Esophagus mucosa (tissue), 1 donor: ENCODE measurements at regions not wholly inside any gene's neighbourhood (a gene's known extent, or its start where the extent isn't known, plus 50 kb on each side); places are given as distances from the start of the nearest gene placed in this dataset.
"Not testable (repeated sequence)": the region's sequence is repeated elsewhere in the genome, so short reads cannot be mapped to it uniquely, and the experiment has no call there.

Experiments
- ATAC-seq: fragments of 200-7000 bp; cut with Tn5 transposase; one replicate; pipeline ENCODE4 v1.9.1; 2020
- donor health status: DM: yes; HTN: yes; CAD: no.

- ATAC-seq, result no peak
Observed at GRCh38 chr2:241984271-241984655, 114.7 kb downstream of the RTP5 start.

GRCh38 chr2:241984658-241985057 lies 115.1 kb downstream of the RTP5 start:
- no peak for ATAC-seq

GRCh38 chr2:241985161-241985985 lies 115.8 kb downstream of the RTP5 start:
- not testable (repeated sequence) for ATAC-seq

GRCh38 chr2:241985986-241986329 lies 116.4 kb downstream of the RTP5 start:
- ATAC-seq, result no peak

- no peak for ATAC-seq
Observed at GRCh38 chr2:241986836-241987641, 117.5 kb downstream of the RTP5 start.

- ATAC-seq, result no peak
Observed at GRCh38 chr2:241987726-241988125, 118.2 kb downstream of the RTP5 start.

- no peak for ATAC-seq
Observed at GRCh38 chr2:241988146-241988545, 118.6 kb downstream of the RTP5 start.

- ATAC-seq, result no peak
Observed at GRCh38 chr2:241989074-241989473, 119.5 kb downstream of the RTP5 start.

GRCh38 chr2:241990466-241990865 lies 120.9 kb downstream of the RTP5 start:
- no peak for ATAC-seq

- no peak for ATAC-seq
Observed at GRCh38 chr2:241991299-241991698, 121.8 kb downstream of the RTP5 start.

GRCh38 chr2:241992753-241993152 lies 123.2 kb downstream of the RTP5 start:
- ATAC-seq, result no peak

- ATAC-seq, result no peak
Observed at GRCh38 chr2:241993386-241994005, 124.0 kb downstream of the RTP5 start.

- ATAC-seq, result no peak
Observed at GRCh38 chr2:241994086-241994485, 124.6 kb downstream of the RTP5 start.

- no peak for ATAC-seq
Observed at GRCh38 chr2:241994556-241995213, 125.2 kb downstream of the RTP5 start.

- ATAC-seq, result no peak
Observed at GRCh38 chr2:241996100-241996499, 126.6 kb downstream of the RTP5 start.

GRCh38 chr2:241997017-241997416 lies 127.5 kb downstream of the RTP5 start:
- ATAC-seq, result no peak

- ATAC-seq, result no peak
Observed at GRCh38 chr2:241999184-241999583, 129.7 kb downstream of the RTP5 start.

- no peak for ATAC-seq
Observed at GRCh38 chr2:242001853-242002252, 132.3 kb downstream of the RTP5 start.

- ATAC-seq, result no peak
Observed at GRCh38 chr2:242002944-242003343, 133.4 kb downstream of the RTP5 start.

GRCh38 chr2:242004223-242004901 lies 134.8 kb downstream of the RTP5 start:
- no peak for ATAC-seq

- no peak for ATAC-seq
Observed at GRCh38 chr2:242004902-242005230, 135.3 kb downstream of the RTP5 start.

GRCh38 chr2:242006091-242006634 lies 136.6 kb downstream of the RTP5 start:
- ATAC-seq, result not testable (repeated sequence)
